Amniotic stem cell (primary cell): ENCODE measurements at regions not wholly inside any gene's neighbourhood (a gene's known extent, or its start where the extent isn't known, plus 50 kb on each side); places are given as distances from the start of the nearest gene placed in this dataset.
A peak's percentile ranks its signal among the peaks of the same experiment; 100 is the strongest.

Experiments
- DNase-seq: peaks from one replicate; lab custom pipeline; 2025; lab: John Stamatoyannopoulos, UW

DNA sequence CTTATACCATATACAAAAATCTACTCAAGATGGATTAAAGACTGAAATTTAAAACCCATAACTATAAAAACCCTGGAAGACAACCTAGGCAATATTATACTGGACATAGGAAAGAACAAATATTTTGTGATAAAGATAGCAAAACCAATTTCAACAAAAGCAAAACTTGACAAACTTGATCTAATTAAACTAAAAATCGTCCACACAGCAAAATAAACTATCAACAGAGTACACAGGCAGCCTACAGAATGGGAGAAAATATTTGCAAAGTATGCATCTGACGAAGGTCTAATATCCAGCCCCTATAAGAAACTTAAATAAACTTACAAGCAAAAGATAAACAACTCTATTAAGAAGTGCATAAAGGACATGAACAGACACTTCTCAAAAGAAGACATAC lies 240.1 kb downstream of the HGF start:
- no peak for DNase-seq

DNA sequence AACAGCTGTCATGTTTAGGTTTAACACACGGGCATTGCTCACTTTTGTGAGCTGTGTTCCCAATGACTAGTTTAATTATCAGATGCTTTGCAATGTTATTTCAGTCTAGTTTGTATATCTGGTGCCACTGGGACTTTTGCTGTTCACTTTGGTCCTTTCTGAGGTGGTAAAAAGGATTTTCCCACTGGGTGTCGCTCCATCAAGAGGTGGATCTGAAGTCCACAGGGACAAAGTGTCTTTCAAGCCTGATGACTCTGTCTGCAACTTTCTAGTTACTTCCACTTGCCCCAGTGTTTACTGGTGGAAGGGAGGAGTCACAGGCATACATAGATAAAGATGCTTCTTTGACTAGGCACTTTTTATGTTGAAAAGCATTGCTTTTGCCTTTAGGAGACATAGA lies 242.2 kb downstream of the HGF start:
- DNase-seq = no peak

DNA sequence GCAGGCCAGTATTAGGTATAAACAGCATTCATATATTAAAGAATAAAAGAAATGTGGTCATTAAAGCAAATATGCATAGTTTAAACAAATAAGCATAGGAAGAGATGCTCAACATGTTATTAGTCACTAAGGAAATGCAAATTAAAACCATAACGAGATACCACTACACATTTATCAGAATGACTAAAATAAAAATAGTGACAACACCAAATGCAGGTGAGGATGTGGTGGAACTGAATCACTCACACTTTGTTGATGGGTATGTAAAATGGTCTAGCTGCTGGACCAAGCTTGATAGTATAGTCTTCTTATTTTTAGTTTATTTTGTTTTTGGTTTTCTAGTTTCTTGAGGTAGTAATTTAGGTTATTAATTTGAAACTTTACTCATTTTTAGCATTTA lies 242.9 kb downstream of the HGF start:
- DNase-seq = no peak

GRCh38 chr7:81525841-81526240 lies 244.0 kb downstream of the HGF start:
- no peak for DNase-seq

GRCh38 chr7:81519886-81520285 lies 250.0 kb downstream of the HGF start:
- DNase-seq = no peak

- DNase-seq = no peak
Measured at GRCh38 chr7:81516898-81517297, 252.9 kb downstream of the HGF start.

GRCh38 chr7:81515009-81515408 lies 254.8 kb downstream of the HGF start:
- no peak for DNase-seq

DNA sequence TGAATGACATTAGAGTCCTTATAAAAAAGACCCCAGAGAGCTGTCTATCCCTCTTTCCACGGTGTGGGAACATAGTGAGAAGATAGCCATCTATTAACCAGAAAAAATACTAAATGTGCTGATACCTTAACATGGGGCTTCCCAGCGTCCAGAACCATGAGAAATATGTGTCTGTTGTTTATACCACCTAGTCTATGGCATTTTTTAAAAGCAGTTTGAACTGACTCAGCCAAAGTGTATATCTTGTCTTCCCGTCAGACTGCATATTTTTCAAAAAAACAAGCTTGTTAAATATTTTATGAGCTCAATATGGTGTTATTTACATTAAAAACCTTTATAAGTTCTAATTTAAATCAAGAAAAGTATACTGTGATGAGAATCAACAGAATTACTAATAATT lies 255.3 kb downstream of the HGF start:
- no peak for DNase-seq

DNA sequence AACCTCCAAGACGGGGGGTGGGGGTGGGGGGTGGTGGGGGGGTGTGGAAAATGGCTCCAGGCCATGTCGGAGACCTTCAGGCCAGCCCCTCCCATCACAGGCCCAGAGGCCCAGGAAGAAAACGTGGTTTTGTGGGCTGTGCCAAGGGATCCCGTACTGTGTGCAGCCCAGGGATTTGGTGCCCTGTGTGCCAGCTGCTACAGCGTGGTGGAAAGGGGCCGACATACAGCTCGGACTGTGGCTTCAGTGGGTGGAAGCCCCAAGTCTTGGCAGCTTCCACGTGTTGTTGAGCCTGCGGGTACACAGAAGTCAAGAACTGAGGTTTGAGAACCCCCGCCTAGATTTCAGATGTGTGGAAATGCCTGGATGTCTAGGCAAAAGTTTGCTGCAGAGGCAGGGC lies 259.7 kb downstream of the HGF start:
- DNase-seq = no peak

DNA sequence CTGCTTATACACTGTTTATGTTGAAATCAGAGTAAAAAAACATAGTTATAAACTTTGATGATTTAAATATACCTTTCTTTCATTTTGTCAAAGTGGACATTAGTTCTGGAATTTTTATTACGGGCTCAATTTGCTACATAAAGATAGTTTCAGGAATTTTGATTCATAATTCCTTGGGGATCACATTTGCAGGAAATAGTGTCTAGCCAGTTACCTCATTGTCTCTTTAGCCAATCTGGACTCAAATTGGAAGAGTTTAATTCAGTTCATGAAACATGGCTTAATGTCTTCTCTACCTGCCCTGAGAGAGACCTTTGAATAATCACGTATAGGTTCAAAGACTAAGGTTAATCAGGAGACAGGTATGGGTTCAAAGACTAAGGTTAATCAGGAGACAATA lies 262.6 kb downstream of the HGF start:
- DNase-seq = no peak

- no peak for DNase-seq
Measured at GRCh38 chr7:81506609-81507008, 263.2 kb downstream of the HGF start.

DNA sequence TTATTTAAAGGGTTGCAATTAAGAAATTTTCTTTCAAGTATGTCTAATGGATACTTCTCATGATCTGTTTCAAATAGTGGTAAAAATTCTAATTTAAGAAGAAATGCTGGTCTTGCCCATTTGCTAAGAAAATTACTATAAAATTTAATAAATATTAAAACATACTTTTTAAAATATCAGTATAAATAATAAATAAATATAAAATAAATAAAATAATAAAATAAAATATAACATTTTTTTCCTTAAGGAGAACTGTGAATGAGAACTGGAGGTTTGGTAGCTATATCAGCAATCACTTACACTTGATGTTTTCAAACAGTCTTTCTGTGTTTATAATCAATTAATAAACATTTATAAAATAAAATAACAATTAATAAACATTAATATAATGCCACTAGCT lies 266.1 kb downstream of the HGF start:
- DNase-seq = no peak

- DNase-seq = no peak
Measured at GRCh38 chr7:81503336-81503735, 266.5 kb downstream of the HGF start.

DNA sequence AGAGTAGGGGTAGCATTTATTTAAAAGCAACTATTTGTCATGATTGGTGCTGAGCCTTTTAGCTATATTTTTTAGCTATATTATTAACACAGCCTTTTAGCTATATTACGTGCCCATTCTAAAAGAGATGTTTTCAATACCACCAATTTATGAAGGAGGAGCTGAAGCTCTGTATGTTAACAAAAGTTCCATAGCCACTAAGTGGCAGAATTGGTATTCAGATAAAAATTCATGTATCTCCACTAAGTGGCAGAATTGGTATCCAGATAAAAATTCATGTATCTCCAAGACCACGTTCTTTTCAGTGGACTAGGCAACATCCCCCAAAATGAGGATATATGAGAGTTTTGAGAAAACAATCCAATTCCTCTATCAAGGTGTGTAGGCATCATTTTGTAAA lies 268.6 kb downstream of the HGF start:
- no peak for DNase-seq

GRCh38 chr7:81500631-81501030 lies 269.2 kb downstream of the HGF start:
- no peak for DNase-seq

GRCh38 chr7:81499262-81500116 lies 270.4 kb downstream of the HGF start:
- DNase-seq = peak; percentile 82

DNA sequence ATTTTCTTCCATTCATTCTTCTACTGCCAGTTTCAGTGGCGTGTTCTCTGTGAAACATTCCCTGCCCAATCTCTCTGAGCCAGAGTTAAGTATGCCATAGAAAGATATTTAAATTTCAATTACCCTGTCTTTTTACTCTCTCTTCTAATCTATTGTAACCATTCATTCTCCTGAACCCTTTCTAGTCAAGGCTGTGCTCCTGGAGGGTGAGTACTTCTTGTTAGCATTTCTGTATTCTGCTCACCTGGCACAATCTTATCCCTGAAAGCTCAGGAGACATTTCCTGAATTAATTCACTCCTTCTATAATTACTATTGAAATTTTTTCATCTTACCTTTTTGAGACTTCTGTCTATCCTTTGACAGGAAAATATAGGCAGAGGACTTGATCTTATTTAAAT lies 271.7 kb downstream of the HGF start:
- no peak for DNase-seq

DNA sequence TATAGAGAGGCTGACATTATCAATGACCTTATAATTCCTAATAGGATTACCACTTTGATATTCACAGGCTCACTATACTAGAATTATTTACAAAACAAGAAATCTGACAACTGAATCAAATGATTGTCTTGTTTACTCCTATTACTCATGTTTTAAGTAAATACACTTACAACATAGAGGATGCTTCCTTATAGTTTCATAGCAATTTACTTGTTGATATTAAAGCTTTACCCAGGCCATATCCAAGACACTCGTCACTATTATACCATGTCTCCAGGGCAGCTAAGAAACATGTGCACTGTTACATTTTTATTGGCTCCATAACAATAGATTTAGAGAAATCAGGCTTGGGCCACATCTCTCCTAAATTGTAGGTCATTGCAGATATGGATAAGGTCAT lies 276.9 kb downstream of the HGF start:
- no peak for DNase-seq

DNA sequence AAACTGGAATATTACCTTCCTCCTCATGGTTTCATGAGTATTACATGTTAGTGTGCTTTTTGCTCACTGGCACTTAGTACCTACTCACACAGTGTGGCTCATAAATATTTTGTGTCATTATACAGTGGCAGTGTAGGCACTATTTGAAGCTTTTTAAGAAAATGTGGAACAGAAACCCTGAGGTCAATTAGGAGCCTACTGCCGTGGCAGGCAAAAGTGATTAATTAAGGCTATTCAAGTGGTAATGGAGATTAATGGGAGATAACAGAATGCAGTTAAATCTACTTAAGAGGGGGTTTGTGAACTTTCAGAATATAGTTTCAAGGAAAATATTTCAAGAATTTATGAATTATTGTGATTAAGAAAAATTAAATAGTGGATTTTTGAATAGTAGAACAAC lies 277.6 kb downstream of the HGF start:
- DNase-seq = no peak

- DNase-seq = no peak
Measured at GRCh38 chr7:81491573-81491972, 278.3 kb downstream of the HGF start.

GRCh38 chr7:81488210-81488609 lies 281.6 kb downstream of the HGF start:
- no peak for DNase-seq

DNA sequence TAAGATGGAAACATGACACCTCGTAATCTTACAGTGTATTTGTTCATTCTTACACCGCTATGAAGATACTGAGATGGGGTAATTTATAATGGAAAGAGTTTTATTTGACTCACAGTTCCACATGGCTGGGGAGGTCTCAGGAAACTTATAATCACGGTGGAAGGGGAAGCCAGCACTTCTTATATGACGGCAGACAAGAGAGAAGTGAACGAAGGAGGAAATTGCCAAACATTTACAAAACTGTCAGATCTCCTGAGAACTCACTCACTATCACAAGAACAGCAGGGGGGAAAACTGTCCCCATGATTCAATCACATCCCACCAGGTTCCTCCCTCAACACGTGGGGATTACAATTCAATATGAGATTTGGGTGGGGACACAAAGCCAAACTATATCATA lies 282.3 kb downstream of the HGF start:
- no peak for DNase-seq

DNA sequence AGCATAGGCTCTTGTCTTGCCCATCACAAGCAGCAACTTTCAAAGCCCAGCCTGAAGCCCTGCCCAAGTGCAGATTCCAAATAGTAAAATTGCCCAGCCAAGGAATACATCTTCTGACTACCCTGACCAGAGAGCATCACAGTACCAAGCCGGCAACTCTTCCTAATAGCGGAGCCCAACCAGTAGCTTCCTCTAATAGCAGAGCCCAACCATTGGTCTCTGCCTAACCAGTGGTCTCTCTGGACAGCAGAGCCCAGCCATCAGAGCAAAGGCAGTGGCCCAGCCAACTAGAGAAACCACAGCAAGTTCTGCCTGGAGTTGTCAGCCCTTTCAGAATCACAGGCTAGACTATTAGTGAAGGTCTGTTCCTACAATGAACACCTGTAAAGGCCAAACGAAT lies 285.6 kb downstream of the HGF start:
- no peak for DNase-seq

- no peak for DNase-seq
Measured at GRCh38 chr7:81482600-81483186, 287.2 kb downstream of the HGF start.
